Fibroblast of skin of right biceps (primary cell): ENCODE measurements at regions not wholly inside any gene's neighbourhood (a gene's known extent, or its start where the extent isn't known, plus 50 kb on each side); places are given as distances from the start of the nearest gene placed in this dataset.

Experiments
- DNase-seq: peaks from one replicate; pipeline ENCODE4 v3.0.0-alpha.2; 2013

DNA sequence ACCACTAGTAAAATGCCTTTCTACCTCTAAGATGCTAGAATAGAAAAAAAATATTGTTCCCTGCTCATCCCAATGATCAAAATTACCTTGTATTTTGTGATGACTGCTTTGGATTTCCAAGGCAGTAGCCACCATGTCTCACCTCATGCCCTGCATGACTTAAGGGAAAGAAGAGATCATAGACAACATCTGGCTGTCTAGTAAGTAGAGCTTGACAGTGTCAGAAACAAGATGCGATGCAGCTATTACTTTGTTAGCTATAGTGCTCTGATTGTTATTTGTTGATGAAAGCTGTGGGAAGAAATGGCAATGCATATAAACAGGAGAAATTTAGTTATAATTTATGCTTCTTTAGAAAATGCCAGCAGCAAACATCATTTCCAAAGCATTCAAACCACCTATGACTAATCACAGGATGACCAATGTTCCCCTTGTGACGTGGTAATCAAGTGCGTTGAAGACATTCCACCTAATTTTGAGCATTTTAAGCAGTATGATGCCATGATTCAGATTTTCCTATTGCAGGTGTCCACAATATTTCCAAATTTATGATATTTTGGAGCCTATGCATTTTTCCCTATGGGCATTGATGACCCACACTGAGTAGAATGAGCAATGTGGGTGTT is 308.3 kb downstream of the KCNRG start:
- peak; percentile 96 for DNase-seq

DNA sequence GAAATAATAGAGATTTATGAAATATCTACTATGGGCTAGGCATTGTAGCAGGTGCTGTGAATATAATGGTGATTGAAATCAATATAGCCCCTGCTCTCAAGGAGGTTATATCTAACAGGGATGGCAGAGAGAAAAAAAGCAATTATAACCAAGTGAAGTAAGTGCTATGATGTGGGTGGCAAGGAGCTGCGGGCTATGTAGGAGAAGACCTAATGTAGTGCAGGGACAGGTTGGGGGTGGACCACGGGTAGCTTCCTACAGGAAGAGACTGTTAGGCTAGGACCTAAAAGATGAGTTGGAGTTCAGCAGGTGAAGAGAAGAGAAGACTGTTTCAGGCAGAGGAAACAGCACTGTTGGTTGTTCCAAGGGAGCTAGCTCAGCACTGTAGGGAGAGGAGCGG is 311.0 kb downstream of the KCNRG start:
- DNase-seq: no peak

DNA sequence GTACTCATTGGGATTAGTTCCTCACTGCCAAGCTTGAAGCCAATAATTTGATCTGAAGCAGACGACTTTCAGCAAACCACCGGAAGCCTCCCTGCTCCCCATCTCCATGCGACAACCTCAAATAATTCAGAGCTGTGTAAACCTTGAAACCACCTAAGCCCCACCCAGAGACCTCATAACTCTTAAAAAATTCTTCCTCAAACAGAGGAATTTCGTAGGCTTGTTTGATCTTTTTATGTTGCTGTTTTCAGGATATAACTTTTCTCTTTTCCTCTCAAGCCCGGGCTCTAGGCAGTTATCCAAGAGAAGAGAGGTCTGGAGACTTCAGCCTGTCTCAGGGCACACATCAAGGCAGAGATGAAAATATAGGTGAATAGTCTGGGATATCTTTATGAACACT is 311.6 kb downstream of the KCNRG start:
- DNase-seq: peak; percentile 48

DNA sequence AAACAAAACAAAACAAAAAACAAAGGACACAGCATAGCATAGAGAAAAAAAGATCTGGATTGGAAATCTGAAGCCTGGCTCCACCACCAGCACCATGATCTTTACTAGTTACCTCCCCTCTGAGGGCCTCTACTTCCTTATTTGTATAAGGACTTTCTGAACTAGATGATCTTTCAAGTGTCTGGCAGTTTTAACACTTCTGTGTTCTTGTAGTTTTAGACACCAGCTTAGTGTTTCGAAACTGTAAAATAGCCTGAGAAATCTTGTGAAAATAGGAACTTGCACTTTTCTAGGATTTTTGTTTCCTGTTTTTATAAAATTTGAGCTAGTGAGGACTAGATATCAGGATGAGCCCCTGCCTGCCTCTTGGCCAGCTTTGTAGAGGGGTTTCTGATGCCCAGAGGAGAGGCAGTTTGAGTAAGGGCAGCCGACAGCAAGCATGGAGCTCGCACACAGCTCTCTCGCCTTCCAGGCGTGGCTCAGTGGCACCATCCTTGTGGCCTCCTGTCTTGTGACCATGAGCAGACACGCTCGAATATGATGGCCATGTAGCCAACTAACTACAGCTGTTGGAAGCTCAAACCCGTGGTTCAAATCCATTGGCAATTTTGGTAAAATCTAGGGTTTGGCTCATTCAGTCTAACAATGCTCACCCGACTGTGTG is 319.0 kb downstream of the KCNRG start:
- no peak for DNase-seq

DNA sequence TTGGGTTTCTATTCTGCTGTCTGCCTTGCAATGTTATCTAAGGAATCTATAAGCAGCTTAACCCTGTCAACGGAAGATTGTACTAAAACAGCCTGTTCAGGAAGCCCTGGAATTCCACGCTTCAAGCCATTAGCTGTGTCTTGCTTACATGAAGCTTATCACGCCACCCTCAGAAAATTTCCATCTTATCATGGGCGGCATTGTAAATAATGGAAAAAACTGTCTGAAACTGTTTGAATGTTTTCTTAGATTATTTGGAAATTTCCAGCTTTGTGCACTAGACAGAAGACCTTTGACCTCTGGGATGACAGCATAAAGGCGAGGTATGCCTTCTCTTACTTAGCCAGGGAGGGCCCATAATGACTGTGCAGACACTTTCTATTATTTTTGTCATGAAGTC is 319.7 kb downstream of the KCNRG start:
- DNase-seq: no peak

DNA sequence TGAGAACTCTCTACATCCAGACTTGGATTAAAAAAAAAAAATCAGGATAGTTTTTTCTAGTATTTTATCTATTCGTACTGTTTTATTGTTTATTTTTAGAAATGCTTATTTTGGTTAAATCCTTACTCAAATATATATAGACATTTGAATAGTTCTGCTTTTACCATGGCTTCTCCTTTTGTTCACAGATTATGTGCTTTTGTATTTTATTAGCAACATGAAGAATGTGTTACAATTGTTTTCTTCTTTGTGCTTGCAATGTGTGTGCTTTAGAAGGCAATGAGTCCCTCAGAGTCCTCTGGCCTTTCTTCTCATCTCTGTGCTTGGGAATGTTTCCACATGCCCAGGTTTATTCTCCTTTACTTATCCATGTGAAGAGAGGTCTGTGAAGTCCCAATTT is 324.0 kb downstream of the KCNRG start:
- DNase-seq: no peak

DNA sequence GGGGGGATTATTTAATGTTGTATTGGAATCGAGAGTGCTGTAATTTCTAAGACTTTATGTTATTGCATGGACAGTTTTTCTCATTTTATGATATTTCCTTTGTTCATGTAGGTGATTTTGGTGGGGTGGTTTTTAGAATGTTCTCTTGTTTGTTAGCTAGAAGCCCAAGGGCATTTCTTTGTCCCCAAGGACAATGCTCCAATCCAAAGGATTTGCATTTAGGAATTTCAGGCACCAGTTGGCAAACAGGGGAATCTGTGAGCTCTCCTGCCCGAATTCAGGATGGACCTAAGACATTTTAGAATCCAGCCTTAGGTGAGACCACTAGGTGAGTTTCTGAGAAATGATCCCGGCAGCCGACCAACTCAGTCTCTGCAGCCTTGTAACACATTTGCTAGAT is 324.9 kb downstream of the KCNRG start:
- no peak for DNase-seq

DNA sequence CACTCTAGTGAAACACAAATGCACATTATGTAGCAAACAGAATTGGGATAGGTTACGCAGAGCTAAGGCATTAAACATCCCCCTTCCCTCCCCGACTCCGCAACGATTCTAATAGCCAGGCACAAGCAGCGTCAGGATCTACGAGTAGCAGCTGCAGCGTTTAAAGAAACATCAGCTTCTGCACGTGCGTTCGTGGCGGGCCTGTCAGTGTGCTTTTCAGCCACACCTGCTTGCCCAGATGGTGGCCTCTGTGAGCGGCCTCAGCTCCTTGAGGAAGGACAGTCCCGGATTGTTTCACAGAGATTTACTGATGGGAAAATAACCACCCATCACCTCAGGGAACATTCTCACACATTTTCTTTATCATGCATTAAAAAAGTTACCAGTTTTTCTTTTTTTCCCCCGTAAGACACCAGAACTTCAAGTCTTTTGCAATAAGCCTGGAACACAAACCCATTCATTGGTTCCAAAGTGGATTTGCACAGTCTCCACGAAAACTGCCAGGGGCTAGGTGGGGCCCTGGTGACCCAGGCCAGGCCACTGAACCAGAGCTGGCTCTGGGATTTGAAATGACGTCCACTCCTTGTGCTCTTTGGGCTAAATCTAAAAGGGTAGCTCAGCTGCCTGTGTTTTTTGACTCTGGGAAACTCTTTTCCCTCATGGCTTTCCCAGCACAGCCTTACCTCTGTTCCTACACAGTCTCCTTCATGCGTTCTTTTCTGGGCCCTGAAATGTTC is 325.5 kb downstream of the KCNRG start:
- no peak for DNase-seq

DNA sequence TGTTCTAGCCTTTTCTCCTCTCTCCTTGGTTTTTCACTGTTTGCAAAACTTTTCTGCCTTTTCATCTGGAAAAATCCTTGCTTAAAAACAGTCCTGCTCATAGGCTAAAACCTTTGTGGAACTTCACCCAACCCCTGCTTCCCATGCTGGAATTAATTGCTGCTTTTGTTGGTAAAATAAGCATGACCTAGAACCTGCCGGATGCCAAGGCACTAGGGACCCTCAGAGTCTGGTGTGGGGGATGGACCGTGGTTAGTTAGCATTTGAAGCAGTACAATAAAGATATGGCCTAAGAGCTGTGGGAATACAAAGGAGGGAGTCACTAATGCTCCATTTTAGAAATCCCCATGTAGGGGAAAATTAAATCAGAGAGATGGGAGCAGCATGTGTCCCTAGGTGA is 326.3 kb downstream of the KCNRG start:
- DNase-seq: no peak

DNA sequence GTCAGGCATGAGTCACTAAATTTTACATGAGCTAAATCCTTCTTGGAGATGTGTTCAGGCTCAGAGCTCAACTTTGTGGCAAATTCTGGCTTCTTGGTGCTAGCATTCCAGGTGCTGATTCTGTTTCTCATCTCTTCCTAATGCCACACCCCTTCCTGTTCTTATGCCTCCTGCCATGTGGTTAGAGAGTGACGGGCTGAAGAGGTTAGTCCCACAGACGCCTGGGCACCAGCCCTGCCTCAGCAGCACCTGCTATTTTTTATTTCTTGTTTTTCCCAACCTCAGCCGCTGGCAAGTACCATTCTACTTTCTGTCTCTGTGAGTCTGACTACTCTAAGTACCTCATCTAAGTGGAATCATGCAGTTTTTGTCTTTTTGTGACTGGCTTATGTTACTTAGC is 329.5 kb downstream of the KCNRG start:
- DNase-seq: no peak

DNA sequence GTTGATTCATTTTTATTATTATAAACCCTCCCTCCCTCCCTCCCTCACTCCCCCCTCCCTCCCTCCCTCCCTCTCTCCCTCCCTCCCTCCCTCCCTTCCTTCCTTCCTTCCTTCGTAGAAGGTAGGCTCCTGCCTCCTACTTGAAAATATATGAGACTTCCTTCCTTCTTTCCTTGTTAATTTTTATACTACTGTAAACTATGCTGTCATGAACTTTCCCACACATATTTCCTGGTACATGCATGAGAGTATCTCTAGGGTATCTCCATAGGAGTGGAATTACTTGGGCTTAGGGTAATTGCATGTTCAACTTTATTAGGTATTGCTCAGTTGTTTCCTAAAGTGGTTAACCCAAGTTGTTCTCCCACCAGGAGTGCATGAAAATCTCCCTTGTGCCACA is 330.6 kb downstream of the KCNRG start:
- DNase-seq: no peak

DNA sequence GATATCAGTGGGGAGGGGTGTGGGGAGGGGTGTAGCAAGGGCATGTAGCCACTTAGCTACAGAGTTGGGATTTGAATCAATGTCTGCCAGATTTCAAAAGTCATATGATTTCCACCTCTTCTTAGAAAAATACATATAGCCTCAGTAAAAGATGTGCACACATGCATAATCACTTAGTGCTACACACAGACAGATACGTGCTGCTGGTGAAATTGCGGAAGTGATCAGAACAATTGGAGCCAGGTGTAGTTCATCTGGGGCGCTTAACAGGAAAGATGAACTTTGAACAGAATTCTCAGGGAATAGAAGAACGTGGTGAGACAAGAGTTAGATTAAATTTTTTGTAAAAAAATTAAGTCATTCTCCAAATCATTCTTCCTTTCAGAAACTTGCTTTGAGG is 333.1 kb downstream of the KCNRG start:
- DNase-seq: no peak

DNA sequence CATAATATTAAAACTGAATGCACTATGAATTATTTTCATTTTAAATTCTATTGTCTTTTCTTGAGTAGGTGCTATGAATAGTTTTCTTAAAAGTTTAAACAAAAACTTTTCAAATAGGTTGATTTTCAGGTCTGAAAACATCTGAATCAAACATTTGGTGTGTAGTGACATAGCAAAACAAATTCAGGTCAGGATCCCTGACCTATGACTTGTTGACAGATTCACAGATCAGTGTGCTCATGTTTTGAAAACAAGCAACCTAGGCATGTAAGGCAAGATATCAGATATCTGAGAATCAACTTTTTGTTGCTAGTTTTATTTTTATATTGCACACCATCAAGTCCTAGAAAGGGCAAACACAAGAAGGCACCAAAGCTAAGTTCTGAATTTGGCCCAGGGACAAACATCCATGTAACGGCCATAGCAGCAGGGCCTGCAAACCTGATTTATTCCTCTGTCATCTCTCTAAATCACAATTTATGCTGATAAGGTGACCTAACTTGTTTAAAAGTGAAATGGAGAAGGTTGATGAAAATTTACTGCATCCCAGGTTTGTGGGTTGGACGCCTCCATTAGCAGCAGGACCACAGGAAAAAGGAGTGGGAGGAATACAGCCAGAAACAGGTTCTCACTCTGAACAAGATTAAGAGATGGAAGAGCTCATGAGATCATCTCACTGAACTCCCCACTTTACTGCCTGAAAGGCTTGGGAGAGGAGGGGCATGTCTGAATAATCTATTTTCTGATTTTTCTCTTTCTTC is 337.7 kb downstream of the KCNRG start:
- no peak for DNase-seq

DNA sequence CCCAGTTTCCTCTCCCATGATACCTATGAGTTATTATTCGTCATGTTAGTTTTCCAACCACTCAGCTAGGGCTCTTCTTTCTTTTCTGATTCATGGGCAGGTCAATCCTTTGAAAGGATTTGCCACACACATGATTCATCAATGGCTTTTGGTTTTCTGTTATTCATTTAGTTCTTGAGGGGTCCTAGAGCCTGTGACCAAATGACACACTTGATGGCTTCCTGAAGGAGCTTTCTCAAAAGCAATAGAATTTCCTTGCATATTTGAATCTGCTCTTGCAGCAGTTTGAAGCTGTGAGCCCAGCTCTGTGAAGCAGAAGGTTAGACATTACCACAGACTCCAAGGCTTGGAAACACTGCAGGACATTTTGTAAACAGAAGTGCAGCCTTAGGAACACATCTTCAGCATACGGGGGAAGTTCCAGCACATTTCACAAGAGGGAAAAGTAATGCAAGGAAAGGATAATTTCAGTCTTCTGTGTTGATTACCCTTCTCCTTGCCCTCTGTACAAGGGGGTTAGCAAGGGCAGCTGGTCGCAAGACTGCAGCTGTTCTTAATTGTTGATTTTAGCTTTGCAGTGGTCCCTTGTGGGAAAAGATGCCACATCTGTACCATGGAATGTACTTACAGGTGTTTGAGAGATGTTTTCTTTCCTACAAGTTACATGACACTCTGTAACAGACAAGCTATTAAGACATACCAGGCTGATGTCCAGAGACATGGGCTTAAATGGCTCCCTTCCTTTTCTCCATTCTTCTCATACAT is 338.6 kb downstream of the KCNRG start:
- peak; percentile 79 for DNase-seq

DNA sequence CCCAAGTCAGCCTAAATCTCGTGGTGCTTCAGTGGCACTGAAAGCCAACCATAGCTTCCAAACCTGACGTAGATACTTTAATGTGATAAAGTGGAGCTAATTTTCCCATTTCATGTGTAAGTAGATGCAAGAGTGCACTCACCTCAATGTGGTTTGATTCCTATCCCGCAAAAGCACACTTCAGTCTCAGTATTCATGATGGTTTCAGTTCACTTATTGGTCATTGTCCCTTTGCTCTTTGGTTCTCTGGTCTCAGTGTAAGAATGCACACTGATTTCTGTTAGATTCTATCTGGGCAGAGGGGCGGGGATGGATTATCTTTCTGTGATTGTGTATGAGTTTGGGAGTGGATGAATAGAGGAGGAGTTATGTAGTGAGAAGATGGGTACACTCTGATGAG is 340.6 kb downstream of the KCNRG start:
- DNase-seq: no peak

DNA sequence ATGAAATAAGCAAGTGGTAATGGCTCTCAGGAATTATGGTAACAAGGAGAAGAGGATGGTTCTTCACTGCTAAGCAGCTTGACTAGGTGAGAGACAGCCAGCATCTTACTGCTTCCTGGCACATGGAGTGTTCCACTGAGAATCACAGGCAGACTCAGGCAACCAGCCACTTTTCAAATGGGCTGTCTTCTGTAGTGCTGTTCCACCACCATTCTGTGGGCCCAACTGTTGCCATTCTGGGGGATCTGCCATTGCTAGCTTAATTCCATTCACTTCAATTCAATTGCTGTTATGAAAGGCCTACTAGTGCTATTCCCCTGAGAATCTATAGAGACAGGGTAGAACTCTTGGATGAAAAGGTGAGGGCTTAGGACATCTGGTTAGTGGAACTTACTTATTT is 341.9 kb downstream of the KCNRG start:
- DNase-seq: no peak

DNA sequence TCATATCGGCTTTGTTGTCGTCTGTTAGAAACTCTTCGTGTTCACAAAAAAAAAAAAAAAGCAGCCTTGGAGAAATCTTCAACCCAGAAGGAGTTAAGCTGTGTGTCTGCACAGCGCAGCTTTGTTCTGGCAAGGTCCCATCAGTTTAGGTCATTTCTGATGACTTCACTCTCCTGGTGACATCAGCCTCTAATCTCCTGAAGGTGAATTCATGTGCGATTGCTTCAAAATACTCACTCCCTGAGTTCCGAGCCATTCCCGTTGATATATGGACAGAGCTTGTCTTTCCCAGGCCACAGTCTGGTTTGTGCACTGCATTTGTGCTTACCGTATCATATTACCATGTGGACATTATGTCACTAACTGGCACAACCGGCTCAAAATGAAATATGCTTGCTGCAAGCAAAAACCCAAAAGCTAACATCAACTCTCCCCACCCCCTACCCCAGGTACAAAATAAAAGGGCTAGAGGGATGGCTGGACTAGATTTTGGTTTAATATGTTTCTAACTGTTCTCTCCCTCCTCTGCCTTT is 342.4 kb downstream of the KCNRG start:
- peak; percentile 82 for DNase-seq

DNA sequence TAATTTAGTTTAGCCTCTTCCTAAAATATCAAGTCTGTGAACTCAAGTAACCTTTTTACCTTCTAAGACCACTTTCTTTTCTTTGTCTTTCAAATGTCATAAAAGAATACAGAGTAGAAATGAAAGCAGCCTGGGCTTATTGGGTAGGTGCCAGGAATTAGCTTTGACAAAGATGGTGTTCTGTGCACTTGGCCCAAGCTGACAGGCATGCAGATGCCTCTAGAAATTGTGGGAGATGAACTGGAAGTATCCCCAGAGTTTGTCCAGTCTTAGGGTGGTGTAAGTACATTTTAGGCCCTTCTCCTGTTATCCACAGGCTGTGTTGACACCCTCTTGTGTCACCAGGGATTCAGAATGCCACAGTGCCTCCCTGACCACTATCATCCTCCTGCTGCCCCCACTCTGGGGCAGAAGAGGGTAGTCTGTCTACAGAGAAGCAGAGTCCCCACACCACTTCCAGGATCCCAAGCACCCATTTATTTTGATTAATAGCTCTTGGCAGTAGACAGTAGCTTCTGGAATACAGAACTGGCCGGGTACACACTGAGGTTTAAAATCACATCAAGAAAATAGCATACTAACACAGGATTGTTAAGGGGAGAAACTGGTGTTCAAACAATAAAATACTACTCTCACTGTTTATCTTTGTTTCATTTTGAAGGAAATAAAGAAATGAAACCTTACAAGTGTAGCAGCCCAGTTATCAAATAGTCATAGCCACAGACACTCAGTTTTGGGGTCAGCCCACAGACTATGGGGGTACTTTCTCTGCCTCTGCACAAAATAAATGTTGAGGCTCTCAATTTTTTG is 343.2 kb downstream of the KCNRG start:
- DNase-seq: no peak

DNA sequence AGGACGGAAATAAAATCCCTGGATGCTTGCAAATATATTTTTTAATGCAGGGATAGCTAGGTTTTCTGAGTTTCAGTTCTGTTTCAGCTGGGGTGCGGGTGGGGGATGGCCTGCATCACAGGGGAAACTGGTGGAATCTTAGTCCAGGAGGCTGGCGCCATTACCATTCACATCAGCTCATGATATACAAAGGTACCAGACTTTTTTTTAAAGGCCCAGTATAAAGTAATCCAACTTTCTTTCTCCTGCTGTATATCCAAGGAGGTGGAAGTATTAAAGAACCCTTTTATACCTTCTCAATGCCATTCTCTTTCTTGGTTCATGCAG is 343.8 kb downstream of the KCNRG start:
- no peak for DNase-seq

DNA sequence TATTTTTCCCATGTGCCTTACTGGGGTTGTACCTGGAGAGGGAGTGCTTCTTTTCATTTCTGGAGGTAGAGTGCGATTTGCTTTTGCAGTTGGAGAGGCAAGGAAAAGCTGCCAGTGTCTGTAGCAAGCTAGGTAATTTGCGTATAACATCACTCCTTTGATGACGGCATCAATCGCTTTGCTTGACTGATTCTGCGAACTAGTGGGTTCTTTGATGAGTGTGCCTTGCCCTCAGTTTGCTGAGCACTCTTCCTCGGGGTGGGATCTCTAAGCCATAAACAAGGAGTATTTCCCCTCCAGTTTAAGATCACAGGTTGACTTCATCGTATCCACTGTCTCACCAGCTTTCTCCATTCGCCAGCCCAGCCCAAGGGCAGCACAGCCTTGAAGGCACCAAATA is 344.5 kb downstream of the KCNRG start:
- no peak for DNase-seq

DNA sequence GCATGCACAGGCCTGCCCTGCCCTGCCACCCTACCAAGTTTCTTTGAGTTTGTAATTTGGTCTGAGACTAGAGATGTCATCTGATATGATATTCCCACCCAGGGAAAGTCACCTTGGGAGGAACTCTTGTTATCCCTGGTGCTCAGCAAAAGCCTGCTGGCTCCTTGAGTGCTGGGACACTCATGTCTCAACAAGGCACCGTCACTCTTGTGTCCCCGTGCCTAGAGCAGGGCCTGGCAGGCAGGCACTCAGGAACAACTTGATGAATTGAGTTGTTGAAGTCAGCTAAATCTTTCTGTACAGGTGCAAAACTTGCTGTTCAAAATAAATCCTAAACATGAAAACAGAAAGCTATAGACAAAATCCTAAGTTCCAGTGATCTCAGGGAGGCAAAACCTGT is 345.4 kb downstream of the KCNRG start:
- no peak for DNase-seq

DNA sequence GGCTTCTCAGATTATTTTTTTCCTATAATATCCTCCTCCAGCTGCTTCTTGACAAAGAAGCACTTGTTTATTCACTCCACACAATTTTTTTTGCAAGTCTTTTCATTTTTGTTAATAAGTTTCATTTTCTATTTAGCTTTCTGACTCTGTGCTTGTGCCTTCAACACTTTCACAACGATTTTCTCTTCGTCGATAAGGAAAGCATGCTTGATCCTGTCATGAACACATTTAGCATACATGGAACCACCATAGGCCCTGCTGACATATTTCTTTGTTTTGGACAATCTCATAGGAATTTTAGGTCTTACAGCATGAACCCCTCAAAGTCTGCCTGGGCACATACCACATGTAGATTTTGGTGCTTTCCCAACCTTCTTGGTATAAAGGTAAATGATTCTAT is 346.0 kb downstream of the KCNRG start:
- no peak for DNase-seq
